ENCODE measurements at regions not wholly inside any gene's neighbourhood (a gene's known extent, or its start where the extent isn't known, plus 50 kb on each side); places are given as distances from the start of the nearest gene placed in this dataset.

DNA sequence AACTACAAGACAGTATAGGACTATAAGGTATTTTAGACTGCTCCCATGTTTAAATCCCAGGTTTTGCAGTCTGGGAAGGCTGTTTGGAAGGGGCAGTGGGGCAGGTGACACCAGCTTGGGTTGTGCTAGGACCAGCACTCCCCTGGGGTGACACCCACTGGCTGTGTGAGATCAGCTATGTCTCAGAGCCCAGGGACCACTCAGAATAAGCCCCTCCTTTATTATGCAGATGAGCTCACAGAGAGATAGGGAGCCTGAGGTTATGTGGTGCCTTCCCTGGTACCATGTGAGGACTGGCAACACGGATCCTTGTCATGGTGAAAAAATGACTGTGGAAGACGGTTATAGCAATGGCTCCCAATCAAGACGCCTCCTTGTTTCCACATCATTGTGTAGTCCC lies 71.0 kb downstream of the NENF start:
- Histone ChIP-seq H3K9ac (ENCODE audit: low read depth, low read length, poor library complexity, severe bottlenecking) (no peak overlapping the region), H3K4me1 (ENCODE audit: insufficient read depth, low read length, poor library complexity, severe bottlenecking) (no peaks in the 10 kb centered on the region), H3K9me2 (replicated peaks; ENCODE audit: low read depth, low read length) (no peaks in the 10 kb centered on the region), H3K36me3 (ENCODE audit: insufficient read depth, low read length) (no peaks in the 10 kb centered on the region), H2AFZ (ENCODE audit: low read length) (no peak overlapping the region), H3F3A (ENCODE audit: low read depth) (no peaks in the 10 kb centered on the region), H3K27me3 (ENCODE audit: insufficient read depth, low read length, poor library complexity, severe bottlenecking) (no peaks in the 10 kb centered on the region), H4K20me1 (ENCODE audit: insufficient read depth, low read length, poor library complexity, severe bottlenecking) (no peaks in the 10 kb centered on the region), H3K9me3 (ENCODE audit: insufficient read depth, low read depth, low read length) (no peaks in the 10 kb centered on the region), H3K4me3 (ENCODE audit: low read length, poor library complexity, severe bottlenecking) (no peak overlapping the region), H3K79me2 (ENCODE audit: insufficient read depth, low read length) (no peaks in the 10 kb centered on the region), H3K4me2 (ENCODE audit: low read depth, low read length, poor library complexity, severe bottlenecking) (no peak overlapping the region)
- TF ChIP-seq EZH2phosphoT487 (IDR thresholded peaks at IDR 0.05; ENCODE audit: borderline replicate concordance): no peak
- TF ChIP-seq, protein P1, sequence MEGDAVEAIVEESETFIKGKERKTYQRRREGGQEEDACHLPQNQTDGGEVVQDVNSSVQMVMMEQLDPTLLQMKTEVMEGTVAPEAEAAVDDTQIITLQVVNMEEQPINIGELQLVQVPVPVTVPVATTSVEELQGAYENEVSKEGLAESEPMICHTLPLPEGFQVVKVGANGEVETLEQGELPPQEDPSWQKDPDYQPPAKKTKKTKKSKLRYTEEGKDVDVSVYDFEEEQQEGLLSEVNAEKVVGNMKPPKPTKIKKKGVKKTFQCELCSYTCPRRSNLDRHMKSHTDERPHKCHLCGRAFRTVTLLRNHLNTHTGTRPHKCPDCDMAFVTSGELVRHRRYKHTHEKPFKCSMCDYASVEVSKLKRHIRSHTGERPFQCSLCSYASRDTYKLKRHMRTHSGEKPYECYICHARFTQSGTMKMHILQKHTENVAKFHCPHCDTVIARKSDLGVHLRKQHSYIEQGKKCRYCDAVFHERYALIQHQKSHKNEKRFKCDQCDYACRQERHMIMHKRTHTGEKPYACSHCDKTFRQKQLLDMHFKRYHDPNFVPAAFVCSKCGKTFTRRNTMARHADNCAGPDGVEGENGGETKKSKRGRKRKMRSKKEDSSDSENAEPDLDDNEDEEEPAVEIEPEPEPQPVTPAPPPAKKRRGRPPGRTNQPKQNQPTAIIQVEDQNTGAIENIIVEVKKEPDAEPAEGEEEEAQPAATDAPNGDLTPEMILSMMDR (conservative IDR thresholded peaks at IDR 0.05; ENCODE audit: low read length): no peak

DNA sequence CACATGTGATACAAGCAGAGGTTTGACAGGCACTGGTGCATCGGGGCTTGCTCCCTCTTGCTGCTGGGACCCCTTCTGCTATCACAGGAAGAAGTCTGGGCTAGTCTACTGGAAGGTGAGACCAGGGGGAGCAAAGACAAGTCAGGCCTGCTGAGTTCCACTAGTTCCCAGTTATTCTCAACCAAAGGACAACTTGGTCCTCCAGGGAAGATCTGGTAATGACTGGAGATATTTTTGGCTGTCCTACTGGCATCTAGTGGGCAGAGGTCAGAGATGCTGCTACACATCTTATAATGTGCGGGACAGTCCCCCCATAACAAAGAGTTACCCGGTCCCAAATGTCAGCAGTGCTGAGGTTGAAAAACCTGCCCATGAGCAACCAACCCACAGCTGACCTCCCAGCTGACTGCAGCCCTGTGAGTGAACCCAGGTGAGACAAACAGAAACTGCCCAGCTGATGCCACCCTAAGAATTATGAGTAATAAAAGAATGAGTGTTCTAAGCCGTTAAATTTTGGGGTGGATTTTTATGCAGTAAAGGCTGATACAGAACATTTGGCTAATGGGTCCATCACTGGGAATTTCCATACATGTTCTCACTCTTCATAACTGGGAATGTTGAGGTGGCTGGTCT lies 71.6 kb downstream of the NENF start:
- Histone ChIP-seq H3K9me3 (ENCODE audit: insufficient read depth, low read depth, low read length) (no peaks in the 10 kb centered on the region), H3K9ac (ENCODE audit: low read depth, low read length, poor library complexity, severe bottlenecking) (no peak overlapping the region), H3K27me3 (ENCODE audit: insufficient read depth, low read length, poor library complexity, severe bottlenecking) (no peaks in the 10 kb centered on the region), H3K36me3 (ENCODE audit: insufficient read depth, low read length) (no peaks in the 10 kb centered on the region), H3K4me1 (ENCODE audit: insufficient read depth, low read length, poor library complexity, severe bottlenecking) (no peaks in the 10 kb centered on the region), H3K4me2 (ENCODE audit: low read depth, low read length, poor library complexity, severe bottlenecking) (no peak overlapping the region), H3F3A (ENCODE audit: low read depth) (no peaks in the 10 kb centered on the region), H4K20me1 (ENCODE audit: insufficient read depth, low read length, poor library complexity, severe bottlenecking) (no peaks in the 10 kb centered on the region), H3K4me3 (ENCODE audit: low read length, poor library complexity, severe bottlenecking) (no peak overlapping the region), H2AFZ (ENCODE audit: low read length) (no peak overlapping the region), H3K79me2 (ENCODE audit: insufficient read depth, low read length) (no peaks in the 10 kb centered on the region), H3K9me2 (replicated peaks; ENCODE audit: low read depth, low read length) (no peaks in the 10 kb centered on the region)
- TF ChIP-seq, protein P1 (conservative IDR thresholded peaks at IDR 0.05; ENCODE audit: low read length): no peak
- TF ChIP-seq EZH2phosphoT487 (IDR thresholded peaks at IDR 0.05; ENCODE audit: borderline replicate concordance): no peak

DNA sequence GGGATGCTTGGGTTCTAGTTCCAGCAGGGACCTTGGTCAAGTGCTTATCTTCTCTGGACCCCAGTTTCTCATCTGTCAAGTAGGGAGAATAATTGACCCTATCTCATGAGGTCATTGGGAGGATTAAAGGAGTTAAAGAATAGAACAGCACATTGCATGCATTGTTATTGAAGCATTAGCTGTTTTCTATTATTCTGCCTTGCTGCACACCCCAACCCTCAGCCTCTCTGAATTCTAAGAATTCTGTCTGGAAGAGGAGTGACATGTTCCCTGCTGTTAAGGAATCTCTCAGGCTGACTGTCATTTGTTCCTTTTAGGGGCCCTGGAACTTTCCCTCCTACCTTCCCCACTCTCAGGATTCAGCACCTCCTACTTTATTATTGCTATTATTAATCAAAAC lies 73.9 kb downstream of the NENF start:
- no peak for TF ChIP-seq EZH2phosphoT487 (IDR thresholded peaks at IDR 0.05; ENCODE audit: borderline replicate concordance)
- TF ChIP-seq, protein P1 (conservative IDR thresholded peaks at IDR 0.05; ENCODE audit: low read length): no peak
- no peaks in the 10 kb centered on the region for H4K20me1 ChIP-seq (ENCODE audit: insufficient read depth, low read length, poor library complexity, severe bottlenecking)
- H3K79me2 ChIP-seq (ENCODE audit: insufficient read depth, low read length): no peaks in the 10 kb centered on the region
- H3K9me3 ChIP-seq (ENCODE audit: insufficient read depth, low read depth, low read length): no peaks in the 10 kb centered on the region
- H3K4me2 ChIP-seq (ENCODE audit: low read depth, low read length, poor library complexity, severe bottlenecking): no peak overlapping the region
- H3K4me3 ChIP-seq (ENCODE audit: low read length, poor library complexity, severe bottlenecking): no peak overlapping the region
- no peak overlapping the region for H2AFZ ChIP-seq (ENCODE audit: low read length)
- H3K27me3 ChIP-seq (ENCODE audit: insufficient read depth, low read length, poor library complexity, severe bottlenecking): no peaks in the 10 kb centered on the region
- H3K9ac ChIP-seq (ENCODE audit: low read depth, low read length, poor library complexity, severe bottlenecking): no peak overlapping the region
- H3K4me1 ChIP-seq (ENCODE audit: insufficient read depth, low read length, poor library complexity, severe bottlenecking): no peaks in the 10 kb centered on the region
- H3K36me3 ChIP-seq (ENCODE audit: insufficient read depth, low read length): no peaks in the 10 kb centered on the region
- no peaks in the 10 kb centered on the region for H3K9me2 ChIP-seq (replicated peaks; ENCODE audit: low read depth, low read length)
- no peaks in the 10 kb centered on the region for H3F3A ChIP-seq (ENCODE audit: low read depth)

All from Loucy (cell line).